H1 (cell line): ENCODE measurements at regions not wholly inside any gene's neighbourhood (a gene's known extent, or its start where the extent isn't known, plus 50 kb on each side); places are given as distances from the start of the nearest gene placed in this dataset.

Source experiments
- CTCF ChIA-PET: fragments of 300-600 bp; sonication (Branson Sonifier 250); formaldehyde crosslinking; loops from one replicate; lab custom pipeline; 2021; ENCODE audit not compliant: partially characterized antibody; lab: Charles Lee
- POLR2A ChIA-PET: fragments of 300-600 bp; sonication (Branson Sonifier 250); formaldehyde crosslinking; loops from one replicate; lab custom pipeline; 2021; ENCODE audit warnings: inconsistent platforms; ENCODE audit not compliant: partially characterized antibody; lab: Charles Lee
- DNase-seq, 2 experiments: peaks; one replicate each; pipeline versions ENCODE4 v3.0.0 to v3.0.0-alpha.2; 2010 to 2022; ENCODE audit warnings: low spot score in 2 of 2, low read depth in 1 of 2, mixed read lengths in 1 of 2
- FAIRE-seq: peaks from 2 replicates; lab custom pipeline; 2011; peaks lifted over from hg19 to GRCh38; lab: Jason Lieb, UNC
- H2AFZ ChIP-seq: 2 replicates; pipeline ENCODE4 v1.8.1; 2012; ENCODE audit warnings: low read length, inconsistent platforms
- H2AK5ac ChIP-seq: 2 replicates; pipeline ENCODE4 v1.6.1; 2013; ENCODE audit warnings: low read depth, low read length
- H2BK120ac ChIP-seq: replicated peaks from 2 replicates; pipeline ENCODE3; 2013; ENCODE audit warnings: low read depth, low read length, inconsistent platforms
- H2BK12ac ChIP-seq: 2 replicates; pipeline ENCODE4 v1.6.1; 2013; ENCODE audit warnings: low read depth, low read length
- H2BK15ac ChIP-seq: 2 replicates; pipeline ENCODE4 v1.6.1; 2013; ENCODE audit warnings: low read length
- H2BK20ac ChIP-seq: 2 replicates; pipeline ENCODE4 v1.6.1; 2013; ENCODE audit warnings: low read length
- H2BK5ac ChIP-seq: 2 replicates; pipeline ENCODE4 v1.6.1; 2013; ENCODE audit warnings: low read depth, low read length
- H3K14ac ChIP-seq: 2 replicates; pipeline ENCODE4 v1.6.1; 2013; ENCODE audit warnings: inconsistent platforms; ENCODE audit not compliant: insufficient read length
- H3K18ac ChIP-seq: 2 replicates; pipeline ENCODE4 v1.6.1; 2013; ENCODE audit warnings: low read length; ENCODE audit errors: extremely low read depth
- H3K23ac ChIP-seq: 2 replicates; pipeline ENCODE4 v1.6.1; 2013; ENCODE audit warnings: inconsistent platforms; ENCODE audit not compliant: insufficient read length
- H3K23me2 ChIP-seq: 2 replicates; pipeline ENCODE4 v1.6.1; 2013; ENCODE audit warnings: low read depth, low read length
- H3K27ac ChIP-seq: 2 replicates; pipeline ENCODE4 v1.6.1; 2011; ENCODE audit warnings: low read depth, low read length, inconsistent platforms
- H3K27me3 ChIP-seq, 4 experiments: replicated peaks in 1 of 4; 1 replicate in 1 of 4; 2 replicates in 3 of 4; pipeline versions ENCODE4 v1.6.1 to v1.8.1; 2011 to 2013; ENCODE audit warnings: low read length in 3 of 4, mild to moderate bottlenecking in 3 of 4, inconsistent platforms in 2 of 4, mixed read lengths in 2 of 4, moderate library complexity in 1 of 4; ENCODE audit not compliant: control insufficient read depth in 3 of 4, insufficient read depth in 3 of 4; ENCODE audit errors: extremely low read depth in 1 of 4
- H3K36me3 ChIP-seq, 4 experiments: 2 replicates each; pipeline versions ENCODE4 v1.6.1 to v1.8.1; 2011 to 2013; ENCODE audit warnings: mild to moderate bottlenecking in 4 of 4, low read length in 3 of 4, moderate library complexity in 2 of 4, control low read depth in 1 of 4, inconsistent platforms in 1 of 4; ENCODE audit not compliant: insufficient read depth in 4 of 4, control insufficient read depth in 2 of 4
- H3K4ac ChIP-seq: replicated peaks from 2 replicates; pipeline ENCODE3; 2013; ENCODE audit warnings: low read length, low read depth, mixed read lengths, inconsistent platforms; ENCODE audit not compliant: insufficient read length
- H3K4me1 ChIP-seq, 4 experiments: replicated peaks in 1 of 4; 1 replicate in 1 of 4; 2 replicates in 3 of 4; pipeline versions ENCODE4 v1.6.1 to v1.8.1; 2011 to 2013; ENCODE audit warnings: low read length in 3 of 4, inconsistent platforms in 2 of 4, mixed read lengths in 1 of 4; ENCODE audit not compliant: insufficient read depth in 4 of 4, control insufficient read depth in 3 of 4
- H3K4me2 ChIP-seq, 2 experiments: 2 replicates each; pipeline versions ENCODE4 v1.6.1 to v1.8.1; 2011 to 2013; ENCODE audit warnings: low read depth in 2 of 2, low read length in 2 of 2, control low read depth in 1 of 2, inconsistent platforms in 1 of 2, mild to moderate bottlenecking in 1 of 2; ENCODE audit not compliant: insufficient read depth in 1 of 2
- H3K4me3 ChIP-seq, 4 experiments: fragments of 200-600, 300-600 bp in 1 of 4; sonication (generic), shearing (Covaris generic), sonication (Bioruptor Twin) in 1 of 4; 2 replicates each; pipeline versions ENCODE4 v1.5.1 to v1.8.1; 2011 to 2016; ENCODE audit warnings: low read length in 4 of 4, low read depth in 3 of 4, control low read depth in 2 of 4, inconsistent platforms in 2 of 4, mild to moderate bottlenecking in 2 of 4, mixed read lengths in 1 of 4, moderate library complexity in 1 of 4; ENCODE audit not compliant: insufficient read depth in 2 of 4; ENCODE audit errors: extremely low read depth in 1 of 4
- H3K56ac ChIP-seq: replicated peaks from 2 replicates; pipeline ENCODE3; 2013; ENCODE audit warnings: low read depth, mild to moderate bottlenecking, mixed read lengths, low read length, inconsistent platforms; ENCODE audit not compliant: insufficient read length
- H3K79me1 ChIP-seq: 2 replicates; pipeline ENCODE4 v1.6.1; 2013; ENCODE audit warnings: low read depth, low read length, control low read depth
- H3K79me2 ChIP-seq, 2 experiments: 2 replicates each; pipeline versions ENCODE4 v1.6.1 to v1.8.1; 2012 to 2013; ENCODE audit warnings: low read length in 2 of 2, mild to moderate bottlenecking in 2 of 2, inconsistent platforms in 1 of 2; ENCODE audit not compliant: insufficient read depth in 2 of 2, control insufficient read depth in 1 of 2
- H3K9ac ChIP-seq, 4 experiments: replicated peaks in 1 of 4; 1 replicate in 1 of 4; 2 replicates in 3 of 4; pipeline versions ENCODE4 v1.6.1 to v1.8.1; 2011 to 2013; ENCODE audit warnings: low read depth in 3 of 4, low read length in 3 of 4, control low read depth in 2 of 4, mild to moderate bottlenecking in 2 of 4, moderate library complexity in 2 of 4, inconsistent platforms in 1 of 4; ENCODE audit errors: extremely low read depth in 1 of 4
- H3K9me3 ChIP-seq, 2 experiments: 2 replicates each; pipeline versions ENCODE4 v1.6.1 to v1.8.1; 2012 to 2013; ENCODE audit warnings: mild to moderate bottlenecking in 2 of 2, moderate library complexity in 2 of 2, control low read depth in 1 of 2, inconsistent platforms in 1 of 2, low read depth in 1 of 2, low read length in 1 of 2, mixed read lengths in 1 of 2; ENCODE audit not compliant: insufficient read depth in 2 of 2
- H4K20me1 ChIP-seq, 2 experiments: replicated peaks in 1 of 2; 2 replicates each; pipeline versions ENCODE3 to v1.8.1; 2011 to 2013; ENCODE audit warnings: inconsistent platforms in 2 of 2, low read length in 2 of 2, mild to moderate bottlenecking in 1 of 2; ENCODE audit not compliant: insufficient read depth in 2 of 2, control insufficient read depth in 1 of 2
- H4K5ac ChIP-seq: 2 replicates; pipeline ENCODE4 v1.6.1; 2013; ENCODE audit warnings: low read length, low read depth, mixed read lengths, inconsistent platforms; ENCODE audit not compliant: insufficient read length
- H4K8ac ChIP-seq: 2 replicates; pipeline ENCODE4 v1.8.0; 2013; ENCODE audit warnings: mild to moderate bottlenecking, moderate library complexity, low read length, inconsistent platforms; ENCODE audit not compliant: insufficient read depth; ENCODE audit errors: extremely low read depth
- H4K91ac ChIP-seq: replicated peaks from 2 replicates; pipeline ENCODE3; 2013; ENCODE audit warnings: low read length, mixed read lengths, inconsistent platforms; ENCODE audit not compliant: insufficient read length
- CHD1 ChIP-seq: IDR thresholded peaks from 2 replicates; pipeline ENCODE4 v1.6.1; 2012; ENCODE audit warnings: low read depth, low read length, improper control_type of control experiment
- NRF1 ChIP-seq: IDR thresholded peaks from 2 replicates; pipeline ENCODE4 v1.6.1; 2011; ENCODE audit warnings: mild to moderate bottlenecking, low read depth, low read length, improper control_type of control experiment
- TAF7 ChIP-seq: optimal IDR thresholded peaks from 2 replicates; pipeline ENCODE3; 2011; ENCODE audit warnings: low read depth, mild to moderate bottlenecking, inconsistent platforms, low read length, moderate library complexity, borderline replicate concordance
- WGBS, 2 experiments: shearing (Covaris generic) in 1 of 2; methylation state at CpG; one replicate each; pipeline versions ENCODE4 v1.1.6 to v1.1.7; 2013 to 2015; ENCODE audit warnings: low lambda C conversion rate in 2 of 2, mixed read lengths in 2 of 2, inconsistent platforms in 1 of 2, low coverage in 1 of 2, missing lambda C conversion rate in 1 of 2; ENCODE audit not compliant: insufficient replicate concordance in 2 of 2, insufficient coverage in 1 of 2, insufficient read length in 1 of 2; ENCODE audit errors: extremely low coverage in 1 of 2, missing lambda C conversion rate in 1 of 2; 5-methylcytosine and 5-hydroxymethylcytosine counted together

DNA sequence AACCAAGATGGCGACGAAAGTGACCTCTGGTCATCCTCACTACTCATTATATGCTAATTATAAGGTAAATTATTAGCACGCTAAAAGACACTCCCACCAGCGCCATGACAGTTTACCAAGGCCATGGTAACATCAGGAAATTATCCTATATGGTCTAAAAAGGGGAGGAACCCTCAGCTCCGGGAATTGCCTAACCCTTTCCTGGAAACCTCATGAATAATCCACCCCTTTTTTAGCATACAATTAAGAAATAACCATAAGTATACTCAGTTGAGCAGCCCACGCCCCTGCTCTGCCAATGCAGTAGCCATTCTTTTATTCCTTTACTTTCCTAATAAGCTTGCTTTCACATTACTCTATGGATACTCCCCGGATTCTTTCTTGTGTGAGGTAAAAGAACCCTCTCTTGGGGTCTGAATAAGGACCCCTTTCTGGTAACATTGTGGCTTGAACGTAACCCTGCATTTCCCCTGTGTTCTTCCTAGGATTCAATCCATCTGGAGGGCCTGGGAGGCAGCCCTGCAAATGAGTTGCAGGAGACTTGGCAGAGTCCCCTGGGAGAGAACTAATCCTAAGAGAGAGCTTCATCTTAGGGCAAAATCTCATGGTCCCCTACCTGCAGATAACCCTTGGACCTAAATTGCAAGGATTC is 225.6 kb upstream of the JARID2 start:
- H3K18ac ChIP-seq: peak overlapping the region; percentile 52
- 91% methylated on average over 8 of the region's 8 CpGs; no CpG with 5 or more reads in 1 of the 2 experiments for WGBS, 2 experiments
- TF ChIP-seq NRF1: no peak
- peak; percentile 70 for TF ChIP-seq TAF7
- TF ChIP-seq CHD1: no peak
- H3K9ac ChIP-seq: no peak overlapping the region
- H2BK5ac ChIP-seq: peak overlapping the region; percentile 44; the same call in 1 of the 2 replicates
- H2BK15ac ChIP-seq: no peak overlapping the region
- peaks cover 0 to 9% (median 0%) of the 10 kb centered on the region in 4 experiments; a peak in 2 of 8 replicates for H3K36me3 ChIP-seq
- peaks cover 7% of the 10 kb centered on the region; the same call in 1 of the 2 replicates for H3K23me2 ChIP-seq
- DNase-seq: no peak
- H3K27ac ChIP-seq: no peak overlapping the region
- H3K27me3 ChIP-seq: no peaks in the 10 kb centered on the region
- H2AK5ac ChIP-seq: no peak overlapping the region
- ChIA-PET POLR2A (interaction anchor here (0.6 to 1.8 kb wide), 4 partner anchors 19 to 185 kb away, joined by 3 to 5 read pairs (median 4); no protein-coding TSS in a partner anchor), CTCF (no interaction called here)
- no peak overlapping the region for H3K4ac ChIP-seq
- H4K91ac ChIP-seq: peak overlapping the region; percentile 4
- no peak overlapping the region for H2AFZ ChIP-seq
- peaks cover 7 to 17% (median 11%) of the 10 kb centered on the region in 4 experiments; a peak in 6 of 7 replicates for H3K4me1 ChIP-seq
- no peak overlapping the region for H4K8ac ChIP-seq
- peak overlapping the region; percentile 36 for H2BK120ac ChIP-seq
- H2BK12ac ChIP-seq: no peak overlapping the region
- H4K5ac ChIP-seq: peak overlapping the region; percentile 34
- H3K56ac ChIP-seq: no peak overlapping the region
- H3K23ac ChIP-seq: no peak overlapping the region
- no peak for FAIRE-seq
- H3K79me2 ChIP-seq: peaks cover 19 to 33% of the 10 kb centered on the region in 2 experiments
- H4K20me1 ChIP-seq: no peaks in the 10 kb centered on the region
- no peak overlapping the region for H3K14ac ChIP-seq
- peaks cover 4% of the 10 kb centered on the region; the same call in 1 of the 2 replicates for H3K79me1 ChIP-seq
- peak overlapping the region; percentile 16 to 97; a peak in 3 of 4 replicates for H3K4me2 ChIP-seq
- no peak overlapping the region; the same call in 1 of the 2 replicates for H2BK20ac ChIP-seq
- no peaks in the 10 kb centered on the region for H3K9me3 ChIP-seq
- H3K4me3 ChIP-seq: peak overlapping the region in 2 of 4 experiments; percentile 59 to 71; a peak in 3 of 8 replicates
